Caco-2 (cell line): ENCODE measurements at regions not wholly inside any gene's neighbourhood (a gene's known extent, or its start where the extent isn't known, plus 50 kb on each side); places are given as distances from the start of the nearest gene placed in this dataset.

Experiments
- BruUV-seq: library from RNA; stranded (reverse); fragments of 400-500 nt; replicated peaks from 2 replicates; lab custom pipeline; 2021; lab: Mats Ljungman, UMichigan
- CTCF ChIA-PET: fragments of 300-600 bp; sonication (Branson Sonifier 250); formaldehyde crosslinking; loops from one replicate; lab custom pipeline; 2022; ENCODE audit warnings: antibody characterized with exemption; lab: Charles Lee
- POLR2A ChIA-PET: fragments of 300-600 bp; sonication (Branson Sonifier 250); formaldehyde crosslinking; loops from one replicate; lab custom pipeline; 2022; ENCODE audit warnings: antibody characterized with exemption; lab: Charles Lee
- DNase-seq, 2 experiments: peaks; one replicate each; pipeline versions ENCODE4 v3.0.0 to v3.0.0-alpha.2; 2020 to 2022
- H3K27me3 ChIP-seq: replicated peaks from 2 replicates; pipeline ENCODE4 v1.6.0; 2011; ENCODE audit warnings: low read length; ENCODE audit not compliant: control insufficient read depth, insufficient read depth
- H3K36me3 ChIP-seq: 2 replicates; pipeline ENCODE4 v1.5.1; 2011; ENCODE audit warnings: low read length; ENCODE audit not compliant: control insufficient read depth, insufficient read depth
- H3K4me1 ChIP-seq: fragments of 250-450 bp; sonication (Bioruptor Pico); 2 replicates; pipeline ENCODE4 v1.5.1; 2020; ENCODE audit warnings: mild to moderate bottlenecking
- H3K4me3 ChIP-seq: 2 replicates; pipeline ENCODE4 v1.5.1; 2011; ENCODE audit warnings: low read depth, mild to moderate bottlenecking, control low read depth, low read length
- H3K9me3 ChIP-seq: fragments of 250-450 bp; sonication (Bioruptor Pico); 2 replicates; pipeline ENCODE4 v1.5.1; 2020; ENCODE audit warnings: mild to moderate bottlenecking, moderate library complexity
- H3K27ac Mint-ChIP-seq: one replicate; pipeline ENCODE4 v1.8.0; 2022; ENCODE audit warnings: mixed read lengths; ENCODE audit not compliant: unreplicated experiment
- H3K27me3 Mint-ChIP-seq: one replicate; pipeline ENCODE4 v1.8.0; 2022; ENCODE audit warnings: mixed read lengths; ENCODE audit not compliant: insufficient read depth, unreplicated experiment
- H3K36me3 Mint-ChIP-seq: one replicate; pipeline ENCODE4 v1.8.0; 2022; ENCODE audit warnings: mild to moderate bottlenecking, mixed read lengths; ENCODE audit not compliant: insufficient read depth, unreplicated experiment
- H3K4me1 Mint-ChIP-seq: one replicate; pipeline ENCODE4 v1.8.0; 2022; ENCODE audit warnings: low read depth, mixed read lengths; ENCODE audit not compliant: unreplicated experiment
- H3K4me3 Mint-ChIP-seq: one replicate; pipeline ENCODE4 v1.8.0; 2022; ENCODE audit warnings: mild to moderate bottlenecking, moderate library complexity, mixed read lengths; ENCODE audit not compliant: unreplicated experiment
- H3K9me3 Mint-ChIP-seq: one replicate; pipeline ENCODE4 v1.8.0; 2022; ENCODE audit warnings: mixed read lengths; ENCODE audit not compliant: unreplicated experiment
- intact Hi-C: fragments of 100-400 bp; cut with micrococcal nuclease; formaldehyde crosslinking; loops from one replicate; pipeline ENCODE4 v1.10.0; 2022; ENCODE audit not compliant: unreplicated experiment
- TF ChIP-seq, protein P1 (sequence below), 2 experiments: fragments of 200-600 bp in 1 of 2; IDR thresholded peaks; 1 replicate in 1 of 2; 2 replicates in 1 of 2; pipeline versions ENCODE4 v1.5.1 to v1.8.0; 2011 to 2022; ENCODE audit warnings: antibody characterized with exemption in 1 of 2, control low read depth in 1 of 2, inconsistent platforms in 1 of 2, low read depth in 1 of 2, low read length in 1 of 2, mild to moderate bottlenecking in 1 of 2, moderate library complexity in 1 of 2; ENCODE audit not compliant: insufficient read depth in 1 of 2, severe bottlenecking in 1 of 2, unreplicated experiment in 1 of 2

GRCh38 chr1:166379447-166379846 lies 212.6 kb upstream of the FAM78B start:
- Mint-ChIP-seq H3K4me3 (no peak overlapping the region), H3K27ac (no peak overlapping the region), H3K9me3 (no peaks in the 10 kb centered on the region), H3K36me3 (no peaks in the 10 kb centered on the region), H3K27me3 (peaks cover 10% of the 10 kb centered on the region), H3K4me1 (no peaks in the 10 kb centered on the region)
- intact Hi-C loops = no loop called here
- H3K4me3 ChIP-seq = no peak overlapping the region
- no TSS peak for BruUV-seq
- H3K4me1 ChIP-seq = no peaks in the 10 kb centered on the region
- ChIA-PET CTCF (no interaction called here), POLR2A (no interaction called here)
- TF ChIP-seq, protein P1, sequence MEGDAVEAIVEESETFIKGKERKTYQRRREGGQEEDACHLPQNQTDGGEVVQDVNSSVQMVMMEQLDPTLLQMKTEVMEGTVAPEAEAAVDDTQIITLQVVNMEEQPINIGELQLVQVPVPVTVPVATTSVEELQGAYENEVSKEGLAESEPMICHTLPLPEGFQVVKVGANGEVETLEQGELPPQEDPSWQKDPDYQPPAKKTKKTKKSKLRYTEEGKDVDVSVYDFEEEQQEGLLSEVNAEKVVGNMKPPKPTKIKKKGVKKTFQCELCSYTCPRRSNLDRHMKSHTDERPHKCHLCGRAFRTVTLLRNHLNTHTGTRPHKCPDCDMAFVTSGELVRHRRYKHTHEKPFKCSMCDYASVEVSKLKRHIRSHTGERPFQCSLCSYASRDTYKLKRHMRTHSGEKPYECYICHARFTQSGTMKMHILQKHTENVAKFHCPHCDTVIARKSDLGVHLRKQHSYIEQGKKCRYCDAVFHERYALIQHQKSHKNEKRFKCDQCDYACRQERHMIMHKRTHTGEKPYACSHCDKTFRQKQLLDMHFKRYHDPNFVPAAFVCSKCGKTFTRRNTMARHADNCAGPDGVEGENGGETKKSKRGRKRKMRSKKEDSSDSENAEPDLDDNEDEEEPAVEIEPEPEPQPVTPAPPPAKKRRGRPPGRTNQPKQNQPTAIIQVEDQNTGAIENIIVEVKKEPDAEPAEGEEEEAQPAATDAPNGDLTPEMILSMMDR (IDR thresholded peaks at IDR 0.05; ENCODE audit: insufficient read depth in 1 of 2, low read depth in 1 of 2, low read length in 1 of 2, severe bottlenecking in 1 of 2, unreplicated experiment in 1 of 2) = no peak
- no peaks in the 10 kb centered on the region for H3K27me3 ChIP-seq
- no peaks in the 10 kb centered on the region for H3K36me3 ChIP-seq
- H3K9me3 ChIP-seq = no peaks in the 10 kb centered on the region; the same call in 1 of the 2 replicates
- DNase-seq = no peak

DNA sequence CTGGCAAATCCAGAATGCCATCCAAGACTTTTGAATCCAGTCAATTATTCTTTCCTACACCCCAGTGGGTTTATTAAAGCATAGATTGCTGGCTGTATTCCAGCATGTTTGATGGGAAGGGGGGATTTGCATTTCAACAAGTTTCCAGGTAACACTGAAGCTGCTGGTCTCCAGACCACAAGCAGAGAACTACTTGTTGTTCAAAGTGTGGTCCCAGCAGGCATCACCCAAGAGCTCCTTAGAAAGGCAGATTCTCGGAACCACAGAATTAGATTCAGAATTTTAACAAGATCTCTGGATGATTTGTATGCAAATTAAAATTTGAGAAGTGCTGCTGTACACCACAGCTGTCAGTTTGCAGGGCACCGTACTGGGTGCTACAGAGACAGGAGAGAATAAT lies 216.3 kb upstream of the FAM78B start:
- Mint-ChIP-seq H3K27me3 (peaks cover 11% of the 10 kb centered on the region), H3K4me3 (no peak overlapping the region)
- H3K27me3 ChIP-seq = no peaks in the 10 kb centered on the region; the same call in 1 of the 2 replicates

DNA sequence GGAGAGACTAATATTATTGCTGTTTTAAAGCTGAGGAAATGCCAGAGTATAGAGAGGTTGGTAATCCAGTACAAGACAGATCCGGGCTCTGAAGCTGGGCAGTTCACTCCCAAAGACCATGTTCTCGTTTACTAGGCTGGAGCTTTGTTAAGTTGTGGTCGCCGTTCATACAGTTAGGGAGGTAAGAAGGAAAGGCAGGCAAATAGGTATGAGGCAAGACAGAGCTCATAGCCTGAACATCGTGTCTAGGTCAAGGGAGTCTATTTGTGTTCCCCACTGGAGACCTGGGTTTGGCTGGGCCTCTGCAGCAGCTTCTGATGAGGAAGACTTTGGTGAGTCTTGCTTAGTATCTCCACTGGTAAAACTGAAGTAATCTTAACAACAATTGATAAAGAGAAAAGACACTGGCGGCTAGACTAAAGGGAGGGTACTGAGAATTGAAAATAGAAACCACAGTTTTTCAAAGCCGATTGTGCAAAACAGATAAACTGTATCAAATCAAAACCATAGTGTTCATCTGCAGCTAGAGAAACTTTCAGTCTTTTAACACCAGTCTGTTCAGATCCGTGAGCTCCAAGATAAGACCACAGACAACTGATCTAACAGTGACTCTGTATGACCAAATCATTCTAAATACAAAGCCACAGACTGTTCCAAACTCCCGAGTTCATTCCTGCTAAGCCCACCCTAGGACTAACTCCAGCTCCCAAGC lies 217.0 kb upstream of the FAM78B start:
- H3K27me3 Mint-ChIP-seq = peaks cover 13% of the 10 kb centered on the region
- Histone ChIP-seq H3K4me1 (no peaks in the 10 kb centered on the region), H3K4me3 (no peak overlapping the region), H3K9me3 (no peaks in the 10 kb centered on the region), H3K27me3 (no peaks in the 10 kb centered on the region; the same call in 1 of the 2 replicates), H3K36me3 (no peaks in the 10 kb centered on the region)
- no TSS peak for BruUV-seq
- H3K4me1 Mint-ChIP-seq = no peaks in the 10 kb centered on the region
- ChIA-PET POLR2A (no interaction called here), CTCF (no interaction called here)
- H3K4me3 Mint-ChIP-seq = no peak overlapping the region
- H3K27ac Mint-ChIP-seq = no peak overlapping the region
- intact Hi-C loops = no loop called here
- TF ChIP-seq, protein P1 (IDR thresholded peaks at IDR 0.05; ENCODE audit: insufficient read depth in 1 of 2, low read depth in 1 of 2, low read length in 1 of 2, severe bottlenecking in 1 of 2, unreplicated experiment in 1 of 2) = no peak
- no peaks in the 10 kb centered on the region for H3K9me3 Mint-ChIP-seq
- no peak for DNase-seq
- H3K36me3 Mint-ChIP-seq = no peaks in the 10 kb centered on the region

More for the DNA sequence above, 216.3 kb upstream of the FAM78B start:
- Histone ChIP-seq H3K9me3 (no peaks in the 10 kb centered on the region), H3K4me3 (no peak overlapping the region), H3K4me1 (no peaks in the 10 kb centered on the region), H3K36me3 (no peaks in the 10 kb centered on the region)
- no peak for DNase-seq
- Mint-ChIP-seq H3K4me1 (no peaks in the 10 kb centered on the region), H3K27ac (no peak overlapping the region), H3K36me3 (no peaks in the 10 kb centered on the region), H3K9me3 (no peaks in the 10 kb centered on the region)
- no TSS peak for BruUV-seq
- intact Hi-C loops = no loop called here
- CTCF ChIA-PET = no interaction called here
- TF ChIP-seq, protein P1 (IDR thresholded peaks at IDR 0.05; ENCODE audit: insufficient read depth in 1 of 2, low read depth in 1 of 2, low read length in 1 of 2, severe bottlenecking in 1 of 2, unreplicated experiment in 1 of 2) = no peak
- POLR2A ChIA-PET = no interaction called here
